Fibroblast of lung (primary cell): ENCODE measurements at regions not wholly inside any gene's neighbourhood (a gene's known extent, or its start where the extent isn't known, plus 50 kb on each side); places are given as distances from the start of the nearest gene placed in this dataset.

Experiments
- DNase-seq, 2 donors: peaks; one replicate each; pipeline versions ENCODE4 v3.0.0 to v3.0.0-alpha.2; 2010; ENCODE audit warnings: low read depth in 2 of 2
- H2AFZ ChIP-seq: 2 replicates; pipeline ENCODE4 v1.5.1; 2012; ENCODE audit warnings: low read length, control low read depth, inconsistent platforms
- H3K27ac ChIP-seq: 2 replicates; pipeline ENCODE4 v1.5.1; 2011; ENCODE audit warnings: low read length, control low read depth; ENCODE audit not compliant: insufficient read depth
- H3K27me3 ChIP-seq: 2 replicates; pipeline ENCODE4 v1.5.1; 2011; ENCODE audit warnings: mild to moderate bottlenecking, low read length; ENCODE audit not compliant: control insufficient read depth, insufficient read depth
- H3K36me3 ChIP-seq: 2 replicates; pipeline ENCODE4 v1.5.1; 2011; ENCODE audit warnings: low read length; ENCODE audit not compliant: control insufficient read depth, insufficient read depth
- H3K4me1 ChIP-seq: 2 replicates; pipeline ENCODE4 v1.5.1; 2011; ENCODE audit warnings: low read length; ENCODE audit not compliant: control insufficient read depth, insufficient read depth; ENCODE audit errors: extremely low read depth
- H3K4me2 ChIP-seq: 2 replicates; pipeline ENCODE4 v1.5.1; 2011; ENCODE audit warnings: low read length, control low read depth; ENCODE audit not compliant: insufficient read depth; ENCODE audit errors: extremely low read depth
- H3K4me3 ChIP-seq, 4 experiments: fragments of 200-600 bp in 1 of 4; sonication (generic) in 1 of 4; replicated peaks in 1 of 4; 2 replicates each; pipeline ENCODE4 v1.5.1; 2011 to 2016; ENCODE audit warnings: low read length in 4 of 4, low read depth in 3 of 4, mild to moderate bottlenecking in 3 of 4, control low read depth in 2 of 4, inconsistent platforms in 1 of 4, mixed read lengths in 1 of 4; ENCODE audit not compliant: insufficient read depth in 1 of 4; ENCODE audit errors: control extremely low read depth in 1 of 4
- H3K79me2 ChIP-seq: 2 replicates; pipeline ENCODE4 v1.5.1; 2012; ENCODE audit warnings: mild to moderate bottlenecking, low read length, inconsistent platforms; ENCODE audit not compliant: control insufficient read depth, insufficient read depth
- H3K9ac ChIP-seq: 2 replicates; pipeline ENCODE4 v1.5.1; 2011; ENCODE audit warnings: mild to moderate bottlenecking, low read length, control low read depth; ENCODE audit not compliant: insufficient read depth
- H3K9me3 ChIP-seq: 2 replicates; pipeline ENCODE4 v1.5.1; 2012; ENCODE audit warnings: low read depth, low read length; ENCODE audit not compliant: control insufficient read depth, insufficient read depth
- H4K20me1 ChIP-seq: 2 replicates; pipeline ENCODE4 v1.5.1; 2011; ENCODE audit warnings: low read length; ENCODE audit not compliant: control insufficient read depth, insufficient read depth; ENCODE audit errors: extremely low read depth
- EZH2 ChIP-seq: IDR thresholded peaks from 2 replicates; pipeline ENCODE4 v1.5.1; 2012; ENCODE audit warnings: low read length, control low read depth, mild to moderate bottlenecking; ENCODE audit errors: missing control alignments
- TF ChIP-seq, protein P1 (sequence below), 2 donors: IDR thresholded peaks in 1 of 2; conservative IDR thresholded peaks in 1 of 2; 1 replicate in 1 of 2; 2 replicates in 1 of 2; pipeline ENCODE4 v1.5.1; 2011 to 2012; ENCODE audit warnings: low read length in 2 of 2, control low read depth in 1 of 2, inconsistent platforms in 1 of 2, low read depth in 1 of 2, mild to moderate bottlenecking in 1 of 2

DNA sequence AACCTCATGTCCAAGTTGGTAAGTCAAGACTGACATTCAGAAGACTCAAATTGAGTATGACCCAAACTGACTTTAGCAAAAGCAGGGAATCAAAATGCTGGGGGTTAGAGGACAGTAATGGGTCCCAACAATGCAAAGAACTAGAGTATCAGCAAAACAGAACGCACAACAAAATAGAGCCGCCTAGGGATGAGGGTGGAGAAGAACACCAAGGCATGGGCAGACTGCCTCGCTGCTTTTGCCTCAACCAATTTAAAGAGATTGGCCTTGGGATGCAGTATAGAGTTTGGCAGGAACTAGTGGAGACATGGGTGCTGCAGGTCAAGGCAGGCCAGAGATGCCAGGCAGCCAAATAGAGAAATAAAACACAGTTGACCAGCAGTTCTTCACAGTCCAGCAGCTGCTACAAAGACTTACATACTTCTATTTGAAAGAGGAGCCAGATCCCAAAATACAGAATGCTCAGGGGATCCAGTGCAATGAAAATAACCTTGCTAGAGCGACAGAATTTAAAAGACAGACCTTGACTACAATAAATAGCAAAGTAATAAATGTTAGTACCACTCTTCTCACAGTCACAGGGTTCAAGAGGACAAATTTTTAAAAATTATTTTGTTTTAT is 83.9 kb upstream of the NIPBL start:
- Histone ChIP-seq H3K4me1 (no peaks in the 10 kb centered on the region), H3K27ac (no peak overlapping the region), H4K20me1 (no peaks in the 10 kb centered on the region), H3K27me3 (no peaks in the 10 kb centered on the region), H3K4me3 (no peak overlapping the region), H3K36me3 (no peaks in the 10 kb centered on the region), H3K9me3 (no peaks in the 10 kb centered on the region), H3K9ac (no peak overlapping the region), H2AFZ (no peak overlapping the region), H3K4me2 (no peak overlapping the region), H3K79me2 (no peaks in the 10 kb centered on the region)
- no peak for TF ChIP-seq EZH2
- TF ChIP-seq, protein P1, sequence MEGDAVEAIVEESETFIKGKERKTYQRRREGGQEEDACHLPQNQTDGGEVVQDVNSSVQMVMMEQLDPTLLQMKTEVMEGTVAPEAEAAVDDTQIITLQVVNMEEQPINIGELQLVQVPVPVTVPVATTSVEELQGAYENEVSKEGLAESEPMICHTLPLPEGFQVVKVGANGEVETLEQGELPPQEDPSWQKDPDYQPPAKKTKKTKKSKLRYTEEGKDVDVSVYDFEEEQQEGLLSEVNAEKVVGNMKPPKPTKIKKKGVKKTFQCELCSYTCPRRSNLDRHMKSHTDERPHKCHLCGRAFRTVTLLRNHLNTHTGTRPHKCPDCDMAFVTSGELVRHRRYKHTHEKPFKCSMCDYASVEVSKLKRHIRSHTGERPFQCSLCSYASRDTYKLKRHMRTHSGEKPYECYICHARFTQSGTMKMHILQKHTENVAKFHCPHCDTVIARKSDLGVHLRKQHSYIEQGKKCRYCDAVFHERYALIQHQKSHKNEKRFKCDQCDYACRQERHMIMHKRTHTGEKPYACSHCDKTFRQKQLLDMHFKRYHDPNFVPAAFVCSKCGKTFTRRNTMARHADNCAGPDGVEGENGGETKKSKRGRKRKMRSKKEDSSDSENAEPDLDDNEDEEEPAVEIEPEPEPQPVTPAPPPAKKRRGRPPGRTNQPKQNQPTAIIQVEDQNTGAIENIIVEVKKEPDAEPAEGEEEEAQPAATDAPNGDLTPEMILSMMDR (conservative IDR thresholded peaks at IDR 0.05 in 1 of 2, IDR thresholded peaks at IDR 0.05 in 1 of 2; ENCODE audit: low read depth in 1 of 2, low read length in 2 of 2): no peak
- DNase-seq: no peak

DNA sequence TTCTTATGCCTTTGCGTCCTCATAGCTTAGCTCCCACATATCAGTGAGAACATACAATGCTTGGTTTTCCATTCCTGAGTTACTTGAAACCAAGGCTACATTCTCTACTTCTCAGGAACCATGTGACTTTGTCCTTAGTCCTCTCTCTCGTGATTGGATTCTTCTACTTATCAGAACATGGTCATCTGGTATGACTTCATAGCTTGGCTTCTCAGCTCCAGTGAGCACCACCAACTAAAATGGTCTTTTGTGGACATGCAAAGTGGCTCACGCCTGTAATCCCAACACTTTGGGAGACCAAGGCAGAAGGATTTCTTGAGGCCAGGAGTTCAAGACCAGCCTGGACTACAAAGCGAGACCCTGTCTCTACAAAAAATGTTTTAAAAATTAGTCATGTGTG is 81.2 kb upstream of the NIPBL start:
- Histone ChIP-seq H3K4me1 (no peaks in the 10 kb centered on the region), H3K4me2 (no peak overlapping the region), H4K20me1 (no peaks in the 10 kb centered on the region), H3K27ac (no peak overlapping the region), H3K79me2 (no peaks in the 10 kb centered on the region), H3K9ac (no peak overlapping the region), H2AFZ (no peak overlapping the region), H3K4me3 (no peak overlapping the region), H3K9me3 (no peaks in the 10 kb centered on the region), H3K36me3 (no peaks in the 10 kb centered on the region), H3K27me3 (no peaks in the 10 kb centered on the region)
- no peak for DNase-seq
- no peak for TF ChIP-seq EZH2
- TF ChIP-seq, protein P1 (conservative IDR thresholded peaks at IDR 0.05 in 1 of 2, IDR thresholded peaks at IDR 0.05 in 1 of 2; ENCODE audit: low read depth in 1 of 2, low read length in 2 of 2): no peak

DNA sequence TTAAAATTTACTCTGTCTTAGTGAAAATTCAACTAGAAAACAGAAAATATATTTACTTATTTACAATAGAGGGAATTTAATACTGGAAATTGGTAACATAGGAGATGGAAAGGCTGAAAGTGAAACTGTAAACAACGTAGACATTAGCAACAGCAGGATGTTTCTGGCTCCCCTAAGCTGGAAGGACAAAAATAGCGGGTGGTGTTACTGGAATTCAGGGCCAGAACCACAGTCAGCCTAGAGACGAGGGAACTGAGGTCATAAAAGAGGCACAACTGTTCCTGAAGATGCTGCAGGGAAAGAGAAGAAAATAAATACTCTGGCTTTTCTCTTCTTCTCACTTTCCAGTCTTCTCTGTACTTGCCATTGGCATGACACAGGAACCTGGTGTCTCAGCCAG is 80.4 kb upstream of the NIPBL start:
- Histone ChIP-seq H3K4me1 (no peaks in the 10 kb centered on the region), H3K4me2 (peak overlapping the region; percentile 4), H3K9ac (no peak overlapping the region), H2AFZ (peak overlapping the region; percentile 45), H3K36me3 (no peaks in the 10 kb centered on the region), H3K9me3 (no peaks in the 10 kb centered on the region), H3K27ac (no peak overlapping the region), H3K4me3 (no peak overlapping the region), H3K27me3 (no peaks in the 10 kb centered on the region), H4K20me1 (no peaks in the 10 kb centered on the region), H3K79me2 (no peaks in the 10 kb centered on the region)
- no peak for TF ChIP-seq EZH2
- TF ChIP-seq, protein P1 (conservative IDR thresholded peaks at IDR 0.05 in 1 of 2, IDR thresholded peaks at IDR 0.05 in 1 of 2; ENCODE audit: low read depth in 1 of 2, low read length in 2 of 2): no peak
- no peak for DNase-seq
